Choroid plexus epithelial cell (primary cell): ENCODE measurements at regions not wholly inside any gene's neighbourhood (a gene's known extent, or its start where the extent isn't known, plus 50 kb on each side); places are given as distances from the start of the nearest gene placed in this dataset.
"Not testable (repeated sequence)": the region's sequence is repeated elsewhere in the genome, so short reads cannot be mapped to it uniquely, and the experiment has no call there.

ENCODE experiments used
- DNase-seq: peaks from one replicate; pipeline ENCODE4 v3.0.0-alpha.2; 2010; ENCODE audit warnings: low read depth
- H3K4me3 ChIP-seq: 2 replicates; pipeline ENCODE4 v1.5.1; 2011; ENCODE audit warnings: low read depth, mild to moderate bottlenecking, control low read depth, low read length, moderate library complexity
- CTCF ChIP-seq: conservative IDR thresholded peaks from 2 replicates; pipeline ENCODE4 v1.5.1; 2011; ENCODE audit warnings: low read depth, mild to moderate bottlenecking, control low read depth, inconsistent platforms, low read length, moderate library complexity

GRCh38 chr12:33222357-33222756, 217.3 kb downstream of the SYT10 start:
- no peak for DNase-seq
- H3K4me3 ChIP-seq, result no peak overlapping the region
- no peak for TF ChIP-seq CTCF

- no peak for DNase-seq
- H3K4me3 ChIP-seq, result no peak overlapping the region
- TF ChIP-seq CTCF, result no peak
These were observed 233.6 kb downstream of the SYT10 start for GRCh38 chr12:33205981-33206380.

- not testable (repeated sequence) for H3K4me3 ChIP-seq, DNase-seq
These were observed 245.2 kb downstream of the SYT10 start for GRCh38 chr12:33194389-33194788.

DNA sequence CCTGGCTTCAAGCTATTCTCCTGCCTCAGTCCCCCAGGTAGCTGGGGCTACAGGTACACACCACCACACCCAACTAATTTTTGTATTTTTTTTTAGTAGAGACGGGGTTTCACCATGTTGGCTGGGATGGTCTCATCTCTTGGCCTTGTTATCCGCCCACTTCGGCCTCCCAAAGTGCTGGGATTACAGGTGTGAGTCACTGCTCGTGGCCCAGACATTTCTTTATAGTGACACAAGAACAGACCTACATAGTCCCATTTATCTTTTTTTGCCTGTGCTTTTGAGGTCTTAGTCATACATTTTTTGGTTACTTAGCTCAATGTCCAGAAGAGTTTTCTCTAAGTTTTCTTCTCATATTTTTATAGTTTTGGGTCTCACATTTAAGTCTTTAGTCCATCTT, 247.4 kb downstream of the SYT10 start:
- no peak overlapping the region for H3K4me3 ChIP-seq
- DNase-seq, result no peak
- no peak for TF ChIP-seq CTCF

GRCh38 chr12:33187409-33187808, 252.2 kb downstream of the SYT10 start:
- DNase-seq, result no peak
- H3K4me3 ChIP-seq, result no peak overlapping the region
- TF ChIP-seq CTCF, result no peak

DNA sequence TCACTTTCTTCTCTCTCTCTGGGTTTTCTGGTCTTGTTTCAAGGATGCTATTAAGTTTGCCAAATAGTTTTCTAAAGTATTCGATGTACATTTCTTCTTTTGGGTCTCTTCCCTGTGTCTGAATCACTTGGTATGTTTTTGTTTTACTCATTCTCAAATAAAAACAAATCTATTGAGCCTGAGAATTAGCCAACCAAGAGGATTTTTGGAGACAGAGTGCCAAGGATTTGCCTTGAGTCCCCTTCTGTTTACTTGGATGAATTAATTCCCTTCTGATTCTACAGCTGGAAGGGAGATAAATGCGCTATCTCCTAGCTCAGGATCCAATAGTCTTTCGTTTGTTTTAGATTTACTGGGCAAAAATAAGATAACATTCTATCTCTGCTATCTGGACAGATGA, 255.5 kb downstream of the SYT10 start:
- TF ChIP-seq CTCF, result no peak
- DNase-seq, result no peak
- no peak overlapping the region for H3K4me3 ChIP-seq

DNA sequence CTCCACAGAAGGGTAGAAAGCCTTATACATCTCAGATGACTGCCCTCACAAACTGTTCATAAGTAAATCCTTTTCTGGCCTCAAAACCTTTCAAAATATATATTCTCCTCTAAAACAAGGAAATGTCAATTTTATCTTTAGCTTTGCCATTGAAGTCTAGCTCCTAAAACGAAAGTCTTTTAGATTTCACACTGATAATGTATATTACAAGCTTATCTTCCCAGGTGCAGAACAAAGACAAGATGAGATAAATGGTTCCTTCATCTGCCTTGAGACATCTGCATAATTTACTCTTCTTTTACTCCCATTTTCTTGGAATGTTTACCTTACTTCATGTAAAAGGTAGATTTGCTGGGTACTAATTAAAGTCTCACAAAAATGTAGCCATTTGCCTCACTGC, 257.1 kb downstream of the SYT10 start:
- H3K4me3 ChIP-seq, result no peak overlapping the region
- DNase-seq, result no peak
- no peak for TF ChIP-seq CTCF

DNA sequence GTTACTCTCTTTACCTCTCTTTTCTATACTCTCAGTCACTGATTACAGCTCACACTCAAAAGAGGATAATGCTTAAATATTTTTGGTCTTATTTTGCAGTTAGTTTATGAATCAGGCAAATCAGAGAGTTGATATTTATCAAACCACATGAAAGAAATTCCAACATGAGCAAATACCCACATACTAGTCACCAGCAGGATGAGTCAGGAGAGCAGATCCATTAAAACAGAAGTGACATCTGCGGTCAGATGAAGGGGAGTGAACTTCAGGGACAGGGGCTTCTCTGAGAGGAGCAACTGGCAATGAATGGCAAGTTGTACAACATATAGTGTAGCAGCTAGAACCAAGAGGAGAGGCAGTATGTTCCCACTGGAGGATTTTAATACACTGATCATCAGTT, 258.7 kb downstream of the SYT10 start:
- DNase-seq, result no peak
- no peak for TF ChIP-seq CTCF
- H3K4me3 ChIP-seq, result no peak overlapping the region

DNA sequence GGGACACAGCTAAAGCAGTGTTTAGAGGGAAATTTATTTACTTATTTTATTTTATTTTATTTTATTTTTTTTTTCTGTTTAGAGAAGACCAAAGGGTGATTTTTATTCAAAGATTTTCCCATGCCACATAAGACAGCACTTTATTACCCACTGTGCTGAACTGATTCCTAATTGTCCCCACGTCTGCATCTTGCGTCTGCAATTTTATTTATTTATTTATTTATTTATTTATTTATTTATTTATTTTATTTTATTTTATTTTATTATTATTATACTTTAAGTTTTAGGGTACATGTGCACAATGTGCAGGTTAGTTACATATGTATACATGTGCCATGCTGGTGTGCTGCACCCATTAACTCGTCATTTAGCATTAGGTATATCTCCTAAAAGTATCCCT, 269.7 kb upstream of the PKP2 start:
- H3K4me3 ChIP-seq, DNase-seq: not testable (repeated sequence)
